GM23248 (cell line): ENCODE measurements at regions not wholly inside any gene's neighbourhood (a gene's known extent, or its start where the extent isn't known, plus 50 kb on each side); places are given as distances from the start of the nearest gene placed in this dataset.

ENCODE experiments used
- DNase-seq: peaks from one replicate; pipeline ENCODE4 v3.0.0-alpha.2; 2015
- H2AFZ ChIP-seq: fragments of 200-600 bp; sonication (generic); 2 replicates; pipeline ENCODE4 v1.6.1; 2016; ENCODE audit warnings: antibody characterized with exemption
- H3F3A ChIP-seq: fragments of 200-600 bp; sonication (generic); 2 replicates; pipeline ENCODE4 v1.6.1; 2016; ENCODE audit warnings: mild to moderate bottlenecking, antibody characterized with exemption, mixed run types; ENCODE audit not compliant: insufficient read depth
- H3K27ac ChIP-seq: fragments of 200-600 bp; sonication (generic); 2 replicates; pipeline ENCODE4 v1.5.1; 2016; ENCODE audit warnings: mild to moderate bottlenecking
- H3K27me3 ChIP-seq: fragments of 200-600 bp; sonication (generic); replicated peaks from 2 replicates; pipeline ENCODE4 v1.6.1; 2016; ENCODE audit warnings: mild to moderate bottlenecking; ENCODE audit not compliant: insufficient read depth
- H3K36me3 ChIP-seq: fragments of 200-600 bp; sonication (generic); 2 replicates; pipeline ENCODE4 v1.6.1; 2016; ENCODE audit warnings: low read depth, mild to moderate bottlenecking
- H3K4me1 ChIP-seq: fragments of 200-600 bp; sonication (generic); 2 replicates; pipeline ENCODE4 v1.6.1; 2016; ENCODE audit warnings: mild to moderate bottlenecking; ENCODE audit not compliant: insufficient read depth
- H3K4me2 ChIP-seq: fragments of 200-600 bp; sonication (generic); one replicate; pipeline ENCODE4 v1.6.1; 2016; ENCODE audit warnings: mild to moderate bottlenecking; ENCODE audit not compliant: unreplicated experiment
- H3K4me3 ChIP-seq: fragments of 200-600 bp; sonication (generic); 2 replicates; pipeline ENCODE4 v1.5.1; 2016; ENCODE audit warnings: mild to moderate bottlenecking
- H3K79me2 ChIP-seq: fragments of 200-600 bp; sonication (generic); 2 replicates; pipeline ENCODE4 v1.6.1; 2016; ENCODE audit warnings: mild to moderate bottlenecking; ENCODE audit not compliant: insufficient read depth
- H3K9ac ChIP-seq: fragments of 200-600 bp; sonication (generic); 2 replicates; pipeline ENCODE4 v1.6.1; 2016; ENCODE audit warnings: mild to moderate bottlenecking
- H3K9me2 ChIP-seq: fragments of 200-600 bp; sonication (generic); 2 replicates; pipeline ENCODE4 v1.6.1; 2016; ENCODE audit warnings: mixed run types, mild to moderate bottlenecking, moderate library complexity; ENCODE audit not compliant: insufficient read depth
- H3K9me3 ChIP-seq: fragments of 200-600 bp; sonication (generic); one replicate; pipeline ENCODE4 v1.6.1; 2017; ENCODE audit warnings: low read depth
- H4K20me1 ChIP-seq: fragments of 200-600 bp; sonication (generic); 2 replicates; pipeline ENCODE4 v1.6.0; 2016; ENCODE audit not compliant: insufficient read depth
- EZH2 ChIP-seq: fragments of 200-600 bp; sonication (generic); IDR thresholded peaks from 2 replicates; pipeline ENCODE4 v1.6.1; 2018; ENCODE audit warnings: antibody characterized with exemption, mild to moderate bottlenecking; ENCODE audit not compliant: insufficient read depth, poor library complexity, severe bottlenecking
- EZH2phosphoT487 ChIP-seq: fragments of 200-600 bp; sonication (generic); IDR thresholded peaks from 2 replicates; pipeline ENCODE4 v1.6.1; 2018; ENCODE audit warnings: antibody characterized with exemption, moderate library complexity, mild to moderate bottlenecking, low read depth; ENCODE audit not compliant: insufficient read depth
- WGBS, 2 experiments: methylation state at CpG; one replicate each; pipeline ENCODE4 v1.1.6; 2015 to 2017; ENCODE audit warnings: low lambda C conversion rate in 2 of 2, low coverage in 1 of 2; ENCODE audit errors: missing lambda C conversion rate in 2 of 2; 5-methylcytosine and 5-hydroxymethylcytosine counted together
- in situ Hi-C: fragments of 300-500 bp; cut with MboI; formaldehyde crosslinking; loops from 2 replicates; pipeline ENCODE4 v1.15.0; 2020

DNA sequence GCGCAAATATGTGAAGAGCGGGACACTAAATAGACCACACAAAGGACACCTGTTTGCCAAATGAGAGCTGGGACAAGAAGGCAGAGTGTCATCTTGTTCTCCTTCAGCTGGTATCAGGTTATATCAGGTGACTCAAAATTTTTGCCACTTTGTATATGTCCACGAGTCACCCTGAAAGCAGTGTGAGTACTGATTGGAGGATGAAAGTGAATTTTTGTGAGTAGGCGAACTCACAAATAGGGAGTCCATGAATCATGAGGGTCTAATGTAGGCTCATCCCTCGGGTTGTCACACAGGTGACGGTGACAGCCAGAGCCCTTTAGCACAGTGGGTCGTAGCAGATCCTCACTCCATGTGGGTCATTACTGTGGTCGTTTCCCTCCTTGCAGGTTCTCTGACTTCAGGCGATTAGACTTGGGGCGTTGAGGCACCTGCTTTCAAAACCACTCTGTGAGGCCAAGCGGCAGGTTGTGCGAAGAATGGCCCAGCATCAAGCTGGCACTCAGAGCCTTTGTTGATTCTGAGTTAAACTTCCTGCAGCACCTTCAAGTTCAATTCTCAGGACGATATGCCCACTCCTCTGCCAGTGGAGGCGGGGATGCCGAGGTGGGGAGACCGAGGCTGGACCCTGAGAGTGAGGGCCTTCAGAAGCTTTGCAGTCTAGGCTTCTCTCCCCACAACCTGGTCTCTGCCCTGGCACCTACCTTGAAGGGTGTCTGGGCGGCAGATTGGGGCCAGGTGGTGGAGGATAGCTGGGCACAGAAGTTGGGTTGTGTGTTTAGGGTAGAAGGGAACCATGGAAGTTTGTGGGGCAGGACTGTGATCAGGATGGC, 173.8 kb downstream of the SMAD6 start:
- WGBS, 2 experiments, result 90 to 91% methylated on average over 17 of the region's 17 CpGs
- peaks cover 14% of the 10 kb centered on the region; the same call in 1 of the 2 replicates for H3F3A ChIP-seq
- in situ Hi-C loops, result no loop called here
- H3K79me2 ChIP-seq, result no peaks in the 10 kb centered on the region
- H3K27ac ChIP-seq, result no peak overlapping the region
- H4K20me1 ChIP-seq, result no peaks in the 10 kb centered on the region
- peak; percentile 34 for DNase-seq
- TF ChIP-seq EZH2phosphoT487 (no peak), EZH2 (no peak)
- H3K9me2 ChIP-seq, result no peaks in the 10 kb centered on the region
- no peaks in the 10 kb centered on the region for H3K27me3 ChIP-seq
- no peak overlapping the region for H3K9ac ChIP-seq
- no peak overlapping the region for H3K4me2 ChIP-seq
- H3K4me3 ChIP-seq, result no peak overlapping the region
- no peak overlapping the region for H2AFZ ChIP-seq
- no peaks in the 10 kb centered on the region for H3K9me3 ChIP-seq
- peaks cover 14% of the 10 kb centered on the region for H3K4me1 ChIP-seq
- no peaks in the 10 kb centered on the region for H3K36me3 ChIP-seq

DNA sequence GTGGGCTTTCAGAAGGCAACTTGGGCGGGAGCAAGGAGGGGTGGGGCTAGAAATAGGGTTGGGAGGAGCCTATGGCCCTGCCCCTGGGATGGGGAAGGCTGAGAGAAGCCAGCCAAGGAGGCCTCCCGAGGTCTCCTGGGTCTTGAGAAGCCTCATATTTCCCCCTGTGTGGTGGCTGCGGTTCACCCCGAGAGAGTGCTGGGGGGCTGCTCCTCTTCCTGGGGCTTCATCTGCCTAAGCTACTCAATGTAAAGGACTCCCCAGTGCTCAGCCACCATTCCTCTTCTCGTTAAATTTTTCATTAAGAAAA, 174.3 kb downstream of the SMAD6 start:
- in situ Hi-C loops, result no loop called here

DNA sequence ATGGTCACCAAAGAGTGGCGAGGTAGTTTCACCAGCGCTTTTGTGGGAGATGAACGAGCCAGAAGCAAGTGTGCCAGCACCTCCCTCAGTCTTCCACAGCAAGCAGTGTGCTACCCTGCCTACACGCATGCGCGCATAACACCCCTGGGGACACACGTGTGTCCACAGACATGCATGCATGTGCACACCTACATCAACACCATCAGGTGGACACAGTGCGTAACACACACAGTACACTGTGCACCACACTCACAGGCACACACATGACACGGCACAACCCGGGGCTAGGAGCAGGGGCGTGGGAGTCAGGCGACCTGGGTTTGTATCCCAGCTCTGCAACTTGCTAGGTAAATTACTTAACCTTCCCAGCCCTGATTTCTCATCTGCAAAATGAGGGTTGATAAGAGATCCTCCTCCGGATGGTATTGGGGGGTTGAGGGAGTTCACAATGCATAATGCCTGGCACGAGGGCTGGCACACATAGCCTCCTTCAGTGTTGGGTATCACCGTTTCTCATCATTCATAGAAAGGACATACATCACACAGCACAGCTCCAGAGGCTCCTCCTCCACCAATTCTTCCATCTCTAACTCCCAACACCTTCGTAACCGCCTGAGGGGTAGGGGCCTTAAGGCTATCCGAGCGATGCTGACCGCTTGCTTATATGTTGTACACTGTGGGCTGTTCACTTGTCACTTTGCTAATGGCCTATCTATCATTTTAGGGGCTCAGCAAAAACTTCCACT, 174.9 kb downstream of the SMAD6 start:
- H3F3A ChIP-seq, result peaks cover 8% of the 10 kb centered on the region
- H3K9ac ChIP-seq, result no peak overlapping the region
- 80 to 86% methylated on average over 20 of the region's 20 CpGs for WGBS, 2 experiments
- in situ Hi-C loops, result no loop called here
- H3K27me3 ChIP-seq, result no peaks in the 10 kb centered on the region
- no peak overlapping the region for H2AFZ ChIP-seq
- TF ChIP-seq EZH2phosphoT487 (no peak), EZH2 (no peak)
- H3K4me1 ChIP-seq, result peaks cover 18% of the 10 kb centered on the region
- no peak overlapping the region for H3K27ac ChIP-seq
- H3K4me3 ChIP-seq, result no peak overlapping the region
- DNase-seq, result no peak
- no peaks in the 10 kb centered on the region for H3K79me2 ChIP-seq
- no peak overlapping the region for H3K4me2 ChIP-seq
- no peaks in the 10 kb centered on the region for H4K20me1 ChIP-seq
- no peaks in the 10 kb centered on the region for H3K9me3 ChIP-seq
- H3K36me3 ChIP-seq, result no peaks in the 10 kb centered on the region
- no peaks in the 10 kb centered on the region for H3K9me2 ChIP-seq

More for the DNA sequence above, 174.3 kb downstream of the SMAD6 start:
- no peak overlapping the region for H3K4me3 ChIP-seq
- no peak overlapping the region for H3K27ac ChIP-seq
- H3K4me1 ChIP-seq, result peaks cover 15% of the 10 kb centered on the region
- 43 to 67% methylated on average over 3 to 5 of the region's 5 CpGs for WGBS, 2 experiments
- H3K4me2 ChIP-seq, result no peak overlapping the region
- H3K36me3 ChIP-seq, result no peaks in the 10 kb centered on the region
- no peak overlapping the region for H3K9ac ChIP-seq
- no peaks in the 10 kb centered on the region for H3K9me2 ChIP-seq
- H3F3A ChIP-seq, result peaks cover 12% of the 10 kb centered on the region; the same call in 1 of the 2 replicates
- H4K20me1 ChIP-seq, result no peaks in the 10 kb centered on the region
- H3K9me3 ChIP-seq, result no peaks in the 10 kb centered on the region
- no peaks in the 10 kb centered on the region for H3K27me3 ChIP-seq
- H2AFZ ChIP-seq, result no peak overlapping the region
- H3K79me2 ChIP-seq, result no peaks in the 10 kb centered on the region
- no peak for DNase-seq
- TF ChIP-seq EZH2 (no peak), EZH2phosphoT487 (no peak)

DNA sequence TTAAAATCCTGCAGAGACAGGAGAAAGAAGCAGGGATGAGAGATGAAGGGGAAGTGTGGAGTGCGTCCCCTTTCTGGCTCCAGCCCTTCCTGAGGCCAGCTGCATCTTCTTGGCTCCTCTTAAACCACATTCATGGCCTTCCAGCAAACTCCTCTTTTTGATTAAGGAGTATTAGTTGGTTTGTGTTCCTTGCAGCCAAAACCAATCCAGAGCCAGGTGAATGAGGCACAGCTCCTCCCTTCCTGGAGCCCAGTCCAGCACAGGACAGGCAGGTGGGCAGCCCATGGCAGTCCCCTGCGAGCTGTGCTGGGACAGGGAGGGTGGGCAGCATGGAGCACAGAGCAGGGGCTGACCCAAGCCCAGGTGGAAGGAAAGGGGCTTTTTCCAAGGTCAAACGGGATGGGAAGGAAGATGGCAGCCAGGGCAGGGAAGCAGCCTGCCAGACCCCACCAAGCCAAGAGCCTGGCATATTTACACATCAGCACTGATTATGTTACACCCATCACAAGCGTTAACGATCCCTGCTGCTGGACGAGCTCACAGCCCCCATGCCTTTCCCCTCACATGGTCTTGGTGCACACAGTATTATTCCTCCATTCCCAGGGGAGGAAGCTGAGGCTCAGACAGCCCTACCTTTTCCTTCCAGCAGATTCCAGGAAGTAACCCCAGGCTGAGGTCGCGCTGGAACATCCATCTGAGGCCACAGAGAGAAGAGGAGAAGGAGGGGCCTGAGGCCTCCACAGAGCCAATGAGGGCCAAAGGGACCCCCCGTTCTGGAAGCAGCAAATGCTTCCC, 175.6 kb downstream of the SMAD6 start:
- 48 to 56% methylated on average over 9 of the region's 9 CpGs for WGBS, 2 experiments
- Histone ChIP-seq H3K9me2 (no peaks in the 10 kb centered on the region), H3K4me3 (no peak overlapping the region), H3K9me3 (no peaks in the 10 kb centered on the region), H4K20me1 (no peaks in the 10 kb centered on the region), H3K4me2 (no peak overlapping the region), H3K27ac (no peak overlapping the region), H3K9ac (no peak overlapping the region), H3K36me3 (no peaks in the 10 kb centered on the region), H3K79me2 (no peaks in the 10 kb centered on the region), H3K27me3 (no peaks in the 10 kb centered on the region), H2AFZ (no peak overlapping the region), H3K4me1 (peaks cover 19% of the 10 kb centered on the region), H3F3A (peaks cover 5% of the 10 kb centered on the region)
- in situ Hi-C loops, result no loop called here
- no peak for TF ChIP-seq EZH2phosphoT487
- TF ChIP-seq EZH2, result no peak
- DNase-seq, result no peak
